PC-9 (cell line): ENCODE measurements at regions not wholly inside any gene's neighbourhood (a gene's known extent, or its start where the extent isn't known, plus 50 kb on each side); places are given as distances from the start of the nearest gene placed in this dataset.
A peak's percentile ranks its signal among the peaks of the same experiment; 100 is the strongest.

Experiments used
- BruUV-seq: library from RNA; stranded (reverse); fragments of 400-500 nt; replicated peaks from 2 replicates; lab custom pipeline; 2021; lab: Mats Ljungman, UMichigan
- CTCF ChIA-PET: fragments of 300-600 bp; sonication (Branson Sonifier 250); formaldehyde crosslinking; loops from one replicate; lab custom pipeline; 2022; ENCODE audit warnings: antibody characterized with exemption; lab: Charles Lee
- POLR2A ChIA-PET: fragments of 300-600 bp; sonication (Branson Sonifier 250); formaldehyde crosslinking; loops from one replicate; lab custom pipeline; 2022; ENCODE audit warnings: antibody characterized with exemption; ENCODE audit not compliant: unreplicated experiment; lab: Charles Lee
- DNase-seq, 2 experiments: peaks; one replicate each; pipeline versions ENCODE4 v3.0.0 to v3.0.0-alpha.2; 2015 to 2022; ENCODE audit warnings: mixed read lengths in 1 of 2
- H2AFZ ChIP-seq: fragments of 200-600 bp; sonication (generic); 2 replicates; pipeline ENCODE4 v1.8.1; 2017; ENCODE audit warnings: antibody characterized with exemption
- H3F3A ChIP-seq: fragments of 200-600 bp; sonication (generic); 2 replicates; pipeline ENCODE4 v1.8.1; 2017; ENCODE audit warnings: antibody characterized with exemption, mild to moderate bottlenecking, low read depth; ENCODE audit not compliant: insufficient read depth
- H3K27ac ChIP-seq: fragments of 200-600 bp; sonication (generic); 2 replicates; pipeline ENCODE4 v1.6.1; 2016; ENCODE audit warnings: mixed run types
- H3K27me3 ChIP-seq: fragments of 200-600 bp; sonication (generic); 2 replicates; pipeline ENCODE4 v1.6.1; 2016; ENCODE audit warnings: low read depth, mixed run types; ENCODE audit not compliant: insufficient read depth
- H3K36me3 ChIP-seq: fragments of 200-600 bp; sonication (generic); 2 replicates; pipeline ENCODE4 v1.6.1; 2016; ENCODE audit warnings: low read depth, mixed run types
- H3K4me1 ChIP-seq: fragments of 200-600 bp; sonication (generic); replicated peaks from 2 replicates; pipeline ENCODE4 v1.6.1; 2016; ENCODE audit warnings: mixed run types; ENCODE audit not compliant: insufficient read depth
- H3K4me2 ChIP-seq: fragments of 200-600 bp; sonication (generic); 2 replicates; pipeline ENCODE4 v1.6.1; 2017; ENCODE audit warnings: mixed run types
- H3K4me3 ChIP-seq: fragments of 200-600 bp; sonication (generic); 2 replicates; pipeline ENCODE4 v1.6.1; 2016; ENCODE audit warnings: mixed run types
- H3K79me2 ChIP-seq: fragments of 200-600 bp; sonication (generic); 2 replicates; pipeline ENCODE4 v1.6.1; 2017; ENCODE audit warnings: low read depth, mixed run types
- H3K9me2 ChIP-seq: fragments of 200-600 bp; sonication (generic); 2 replicates; pipeline ENCODE4 v1.8.1; 2017; ENCODE audit warnings: mild to moderate bottlenecking; ENCODE audit not compliant: insufficient read depth
- H3K9me3 ChIP-seq: fragments of 200-600 bp; sonication (generic); 2 replicates; pipeline ENCODE4 v1.8.1; 2016; ENCODE audit warnings: low read depth; ENCODE audit not compliant: insufficient read depth
- H4K20me1 ChIP-seq: fragments of 200-600 bp; sonication (generic); 2 replicates; pipeline ENCODE4 v1.8.1; 2017; ENCODE audit not compliant: insufficient read depth
- EZH2 ChIP-seq: fragments of 200-600 bp; sonication (generic); IDR thresholded peaks from 2 replicates; pipeline ENCODE4 v1.8.0; 2017; ENCODE audit warnings: antibody characterized with exemption, low read depth
- intact Hi-C: fragments of 100-400 bp; cut with micrococcal nuclease; formaldehyde crosslinking; loops from one replicate; pipeline ENCODE4 v1.10.0; 2022; ENCODE audit not compliant: unreplicated experiment
- TF ChIP-seq, protein P1 (sequence below): fragments of 200-600 bp; sonication (generic); conservative IDR thresholded peaks from 2 replicates; pipeline ENCODE4 v1.6.1; 2017; ENCODE audit warnings: mixed run types, antibody characterized with exemption, mild to moderate bottlenecking, moderate library complexity

DNA sequence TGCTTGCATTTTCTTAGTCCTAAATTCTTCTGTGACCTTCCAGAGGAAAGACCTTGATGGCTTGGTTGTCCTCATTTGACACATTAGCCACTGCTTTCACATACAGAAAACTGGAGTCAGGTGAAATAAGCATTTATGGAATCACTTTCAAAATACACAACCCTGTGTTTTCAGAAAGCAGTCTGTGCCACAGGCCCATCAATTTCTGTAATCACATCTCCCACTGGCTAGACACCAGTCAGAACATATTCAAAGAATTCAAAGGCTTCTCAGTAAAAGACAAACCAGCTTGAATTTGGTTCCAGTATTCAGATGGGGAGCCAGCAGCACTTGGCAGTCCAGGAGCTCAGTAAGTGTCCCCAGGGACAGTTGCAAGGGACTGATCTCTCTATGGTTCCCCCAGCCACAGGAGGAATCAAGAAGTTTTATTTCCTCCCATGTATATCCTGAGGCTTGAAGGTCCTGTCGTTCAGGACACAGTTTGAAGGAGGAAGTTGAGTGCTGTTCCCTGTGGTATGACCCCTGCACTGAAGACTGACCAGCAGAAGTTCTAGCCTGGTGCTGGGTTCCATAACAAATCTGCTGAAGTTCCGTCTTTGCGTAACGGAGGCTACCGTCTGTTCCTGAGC lies 214.3 kb downstream of the FOXO1 start:
- DNase-seq = no peak
- intact Hi-C loops = loop anchor here (2.0 to 5.0 kb wide), 2 partner anchors 90 to 383 kb away; no protein-coding TSS in a partner anchor
- Histone ChIP-seq H3K9me3 (no peaks in the 10 kb centered on the region), H3K4me2 (peak overlapping the region; percentile 59), H3K4me3 (no peak overlapping the region), H4K20me1 (no peaks in the 10 kb centered on the region), H3F3A (peaks cover 26% of the 10 kb centered on the region), H3K36me3 (no peaks in the 10 kb centered on the region), H3K9me2 (no peaks in the 10 kb centered on the region), H2AFZ (no peak overlapping the region), H3K27me3 (no peaks in the 10 kb centered on the region), H3K79me2 (no peaks in the 10 kb centered on the region), H3K4me1 (peaks cover 30% of the 10 kb centered on the region), H3K27ac (peak overlapping the region; percentile 92)
- ChIA-PET POLR2A (interaction anchor here (0.7 kb wide), 1 partner anchor 210 kb away, joined by 6 read pairs; no protein-coding TSS in a partner anchor), CTCF (no interaction called here)
- BruUV-seq = no TSS peak
- TF ChIP-seq, protein P1, sequence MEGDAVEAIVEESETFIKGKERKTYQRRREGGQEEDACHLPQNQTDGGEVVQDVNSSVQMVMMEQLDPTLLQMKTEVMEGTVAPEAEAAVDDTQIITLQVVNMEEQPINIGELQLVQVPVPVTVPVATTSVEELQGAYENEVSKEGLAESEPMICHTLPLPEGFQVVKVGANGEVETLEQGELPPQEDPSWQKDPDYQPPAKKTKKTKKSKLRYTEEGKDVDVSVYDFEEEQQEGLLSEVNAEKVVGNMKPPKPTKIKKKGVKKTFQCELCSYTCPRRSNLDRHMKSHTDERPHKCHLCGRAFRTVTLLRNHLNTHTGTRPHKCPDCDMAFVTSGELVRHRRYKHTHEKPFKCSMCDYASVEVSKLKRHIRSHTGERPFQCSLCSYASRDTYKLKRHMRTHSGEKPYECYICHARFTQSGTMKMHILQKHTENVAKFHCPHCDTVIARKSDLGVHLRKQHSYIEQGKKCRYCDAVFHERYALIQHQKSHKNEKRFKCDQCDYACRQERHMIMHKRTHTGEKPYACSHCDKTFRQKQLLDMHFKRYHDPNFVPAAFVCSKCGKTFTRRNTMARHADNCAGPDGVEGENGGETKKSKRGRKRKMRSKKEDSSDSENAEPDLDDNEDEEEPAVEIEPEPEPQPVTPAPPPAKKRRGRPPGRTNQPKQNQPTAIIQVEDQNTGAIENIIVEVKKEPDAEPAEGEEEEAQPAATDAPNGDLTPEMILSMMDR = no peak
- no peak for TF ChIP-seq EZH2

DNA sequence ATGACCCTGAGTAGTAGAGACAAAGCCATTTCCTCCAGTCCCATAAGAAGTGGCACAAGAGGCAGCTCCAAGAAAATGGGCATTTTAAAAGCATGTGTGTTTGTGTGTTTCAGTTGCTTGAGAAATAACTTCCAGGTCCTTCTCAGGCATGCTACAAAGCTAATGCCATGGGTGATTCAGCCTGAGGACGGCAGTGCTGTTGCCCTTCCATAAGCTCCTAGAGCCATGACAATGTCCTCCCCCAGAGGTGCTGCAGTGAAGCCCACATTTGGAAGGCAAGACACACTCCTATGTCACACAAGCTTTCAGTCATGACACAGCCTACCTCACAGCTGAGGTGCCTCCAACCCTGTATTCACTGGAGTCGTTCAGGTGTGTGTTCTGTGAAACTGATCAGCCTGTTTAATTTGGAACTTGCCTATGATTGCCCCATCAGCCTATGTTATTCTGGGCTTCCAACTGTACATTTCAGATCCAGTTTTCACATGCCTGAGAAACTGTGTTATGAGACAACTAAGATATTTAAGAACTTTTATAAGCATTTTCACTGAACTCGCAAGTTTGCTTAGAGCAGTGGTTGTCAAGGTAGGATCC lies 213.6 kb downstream of the FOXO1 start:
- ChIA-PET POLR2A (no interaction called here), CTCF (interaction anchor here (0.6 kb wide), 1 partner anchor 209 kb away, joined by 4 read pairs; no protein-coding TSS in a partner anchor)
- Histone ChIP-seq H2AFZ (peak overlapping the region; percentile 70), H3K4me3 (no peak overlapping the region), H3K4me2 (peak overlapping the region; percentile 59), H3K36me3 (no peaks in the 10 kb centered on the region), H3K79me2 (no peaks in the 10 kb centered on the region), H3K27ac (peak overlapping the region; percentile 92), H3K4me1 (peaks cover 30% of the 10 kb centered on the region), H3K9me2 (no peaks in the 10 kb centered on the region), H3K9me3 (no peaks in the 10 kb centered on the region), H3K27me3 (no peaks in the 10 kb centered on the region), H4K20me1 (no peaks in the 10 kb centered on the region), H3F3A (peaks cover 26% of the 10 kb centered on the region)
- no TSS peak for BruUV-seq
- TF ChIP-seq, protein P1 = no peak
- peak in 1 of 2 experiments; percentile 48 for DNase-seq
- intact Hi-C loops = loop anchor here (1.0 to 5.0 kb wide), 5 partner anchors 8 to 384 kb away; no protein-coding TSS in a partner anchor

DNA sequence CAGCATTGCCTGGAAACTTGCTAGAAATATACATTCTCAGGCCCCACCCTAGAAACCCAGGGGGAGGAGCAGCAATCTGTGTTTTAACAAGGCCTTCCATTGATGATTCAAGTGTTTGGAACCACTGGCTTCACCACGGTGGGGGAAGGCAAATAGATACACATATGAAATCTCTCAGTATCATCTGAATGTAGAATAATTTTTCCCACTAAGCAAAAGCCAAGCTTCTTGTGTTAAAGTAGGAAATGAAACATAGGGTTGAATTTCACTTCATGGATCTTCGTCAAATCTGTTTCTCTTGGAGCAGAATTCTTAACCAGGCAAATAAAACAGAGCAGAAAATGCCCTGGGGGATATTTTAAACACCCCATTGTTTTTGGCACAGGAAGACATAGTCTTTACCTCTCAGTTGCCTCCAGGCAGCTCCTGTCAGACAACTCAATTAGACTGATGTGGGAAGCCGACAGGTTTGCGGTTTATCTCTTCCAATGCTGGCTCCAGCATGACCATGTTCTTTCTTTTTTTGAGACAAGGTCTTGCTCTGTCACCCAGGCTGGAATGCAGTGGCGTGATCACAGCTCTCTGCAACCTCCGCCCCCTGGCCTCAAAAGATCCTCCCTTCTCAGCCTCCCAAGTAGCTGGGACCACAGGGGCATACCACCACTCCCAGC lies 213.0 kb downstream of the FOXO1 start:
- no peaks in the 10 kb centered on the region for H4K20me1 ChIP-seq
- H3K27ac ChIP-seq = peak overlapping the region; percentile 92
- peak; percentile 65 to 92 for DNase-seq
- H3K4me3 ChIP-seq = no peak overlapping the region
- peaks cover 30% of the 10 kb centered on the region for H3K4me1 ChIP-seq
- intact Hi-C loops = loop anchor here (1.0 to 5.0 kb wide), 5 partner anchors 8 to 385 kb away; no protein-coding TSS in a partner anchor
- H3K9me2 ChIP-seq = no peaks in the 10 kb centered on the region
- peak overlapping the region; percentile 59 for H3K4me2 ChIP-seq
- H3K79me2 ChIP-seq = no peaks in the 10 kb centered on the region
- POLR2A ChIA-PET = interaction anchor here (0.6 to 0.8 kb wide), 3 partner anchors 189 to 650 kb away, joined by 3 to 9 read pairs (median 5); no protein-coding TSS in a partner anchor
- no peaks in the 10 kb centered on the region for H3K9me3 ChIP-seq
- no peak for TF ChIP-seq EZH2
- TF ChIP-seq, protein P1 = no peak
- no TSS peak for BruUV-seq
- no peaks in the 10 kb centered on the region for H3K36me3 ChIP-seq
- CTCF ChIA-PET = interaction anchor here (0.6 kb wide), 2 partner anchors 46 to 208 kb away, joined by 4 to 7 read pairs; no protein-coding TSS in a partner anchor
- peak overlapping the region; percentile 70 for H2AFZ ChIP-seq
- H3K27me3 ChIP-seq = no peaks in the 10 kb centered on the region
- H3F3A ChIP-seq = peaks cover 26% of the 10 kb centered on the region
